K562 (cell line): ENCODE measurements at regions not wholly inside any gene's neighbourhood (a gene's known extent, or its start where the extent isn't known, plus 50 kb on each side); places are given as distances from the start of the nearest gene placed in this dataset.

Source experiments
- CEBPZ ChIP-seq: fragments of 150-350 bp; IDR thresholded peaks from 2 replicates; pipeline ENCODE4 v1.6.1; 2014; ENCODE audit warnings: low read depth, mild to moderate bottlenecking, low read length, borderline replicate concordance
- CTCF ChIP-seq, 3 experiments: IDR thresholded peaks in 2 of 3; conservative IDR thresholded peaks in 1 of 3; 2 replicates each; pipeline ENCODE4 v1.5.1; 2011 to 2012; ENCODE audit warnings: low read length in 3 of 3, mild to moderate bottlenecking in 3 of 3, control low read depth in 2 of 3, improper control_type of control experiment in 1 of 3, inconsistent platforms in 1 of 3, low read depth in 1 of 3, mixed read lengths in 1 of 3, moderate library complexity in 1 of 3; ENCODE audit not compliant: insufficient read depth in 2 of 3
- E2F3 ChIP-seq: fragments of 250-450 bp; sonication (Bioruptor Pico); IDR thresholded peaks from 2 replicates; pipeline ENCODE4 v1.4.0; 2020; ENCODE audit warnings: mild to moderate bottlenecking
- FOXP1 ChIP-seq: sonication (generic); formaldehyde crosslinking; IDR thresholded peaks from 2 replicates; pipeline ENCODE4 v1.8.0; 2022; ENCODE audit warnings: mild to moderate bottlenecking, missing genetic modification reagents
- GTF2F1 ChIP-seq: IDR thresholded peaks from 2 replicates; pipeline ENCODE4 v1.6.1; 2011; ENCODE audit warnings: low read depth, low read length, improper control_type of control experiment
- MAFF ChIP-seq: IDR thresholded peaks from 2 replicates; pipeline ENCODE4 v1.6.1; 2012; ENCODE audit warnings: low read length, improper control_type of control experiment
- POLR2AphosphoS5 ChIP-seq: IDR thresholded peaks from 2 replicates; pipeline ENCODE4 v1.6.1; 2011; ENCODE audit warnings: mild to moderate bottlenecking, low read depth, low read length, moderate library complexity; ENCODE audit not compliant: control insufficient read depth, insufficient read depth
- WHSC1 ChIP-seq: IDR thresholded peaks from one replicate; pipeline ENCODE4 v1.6.1; 2012; ENCODE audit warnings: low read length, control low read depth, inconsistent platforms
- ZNF274 ChIP-seq: IDR thresholded peaks from 2 replicates; pipeline ENCODE4 v1.6.1; 2011; ENCODE audit warnings: low read depth, mild to moderate bottlenecking, low read length, moderate library complexity, borderline replicate concordance

GRCh38 chr10:126804396-126804795 lies 100.8 kb upstream of the DOCK1 start:
- TF ChIP-seq GTF2F1 (no peak), POLR2AphosphoS5 (no peak), ZNF274 (no peak), MAFF (no peak), CTCF (IDR thresholded peaks at IDR 0.05 in 2 of 3, conservative IDR thresholded peaks at IDR 0.05 in 1 of 3; ENCODE audit: insufficient read depth in 2 of 3, low read depth in 1 of 3, low read length in 3 of 3) (no peak), E2F3 (CRISPR knock-in tag) (no peak), FOXP1 (CRISPR knock-in tag) (no peak), WHSC1 (no peak), CEBPZ (no peak)
